Peyer's patch (tissue), 4 donors: ENCODE measurements at regions not wholly inside any gene's neighbourhood (a gene's known extent, or its start where the extent isn't known, plus 50 kb on each side); places are given as distances from the start of the nearest gene placed in this dataset.

Experiments used
- DNase-seq, 3 donors: peaks; one replicate each; pipeline ENCODE4 v3.0.0-alpha.2; 2017 to 2019
- H3K27ac ChIP-seq, 4 donors: fragments of 200-600 bp; sonication (generic); one replicate each; pipeline ENCODE4 v1.5.1; 2016 to 2019
- H3K27me3 ChIP-seq, 2 donors: fragments of 200-600 bp; sonication (generic); one replicate each; pipeline ENCODE4 v1.5.1; 2019
- H3K36me3 ChIP-seq, 3 donors: fragments of 200-600 bp; sonication (generic); one replicate each; pipeline ENCODE4 v1.5.1; 2016 to 2019
- H3K4me1 ChIP-seq, 4 donors: fragments of 200-600 bp; sonication (generic); one replicate each; pipeline ENCODE4 v1.5.1; 2016 to 2019
- H3K4me3 ChIP-seq, 4 donors: fragments of 200-600 bp; sonication (generic); 1 replicate in 3 of 4; 2 replicates in 1 of 4; pipeline ENCODE4 v1.5.1; 2016 to 2019; ENCODE audit warnings: mild to moderate bottlenecking in 1 of 4
- H3K9me3 ChIP-seq, 4 donors: fragments of 200-600 bp; sonication (generic); one replicate each; pipeline ENCODE4 v1.5.1; 2016 to 2019; ENCODE audit warnings: mild to moderate bottlenecking in 1 of 4
- CTCF ChIP-seq, 6 experiments: fragments of 450-650 bp in 4 of 6; fragments of 200-600 bp in 2 of 6; sonication (generic) in 1 of 6; IDR thresholded peaks; one replicate each; pipeline ENCODE4 v1.5.1; 2017 to 2019; ENCODE audit warnings: antibody characterized with exemption in 6 of 6, mild to moderate bottlenecking in 3 of 6, moderate library complexity in 1 of 6
- POLR2A ChIP-seq, 2 donors: fragments of 450-650 bp; IDR thresholded peaks; one replicate each; pipeline ENCODE4 v1.5.1; 2017; ENCODE audit warnings: antibody characterized with exemption in 2 of 2, mild to moderate bottlenecking in 2 of 2, moderate library complexity in 2 of 2

- Histone ChIP-seq H3K27ac (no peak overlapping the region), H3K4me1 (no peaks in the 10 kb centered on the region), H3K9me3 (no peaks in the 10 kb centered on the region), H3K36me3 (no peaks in the 10 kb centered on the region), H3K27me3 (no peaks in the 10 kb centered on the region), H3K4me3 (no peak overlapping the region)
- TF ChIP-seq CTCF (IDR thresholded peaks at IDR 0.05) (no peak), POLR2A (IDR thresholded peaks at IDR 0.05) (no peak)
- no peak for DNase-seq
Measured at GRCh38 chr12:106001105-106001836, 137.5 kb downstream of the NUAK1 start.

DNA sequence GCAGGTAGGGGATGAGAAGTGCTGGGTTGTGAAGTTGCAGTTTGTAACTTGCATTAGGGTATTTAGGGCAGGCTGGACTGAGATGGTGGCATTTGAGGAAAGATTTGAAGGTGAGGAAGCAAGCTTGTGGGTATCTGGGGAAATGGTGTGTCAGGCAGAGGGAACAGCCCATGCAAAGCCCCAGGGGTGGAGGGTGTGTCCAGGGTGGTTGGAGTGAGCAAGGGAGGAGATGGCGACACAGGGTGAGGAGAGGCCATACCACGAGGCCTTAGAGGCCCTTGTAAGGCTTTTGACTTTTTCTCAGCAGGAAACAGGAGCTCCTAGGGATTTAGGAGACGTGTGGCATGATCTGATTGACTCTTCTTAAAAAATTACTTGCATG lies 136.9 kb downstream of the NUAK1 start:
- no peak overlapping the region for H3K27ac ChIP-seq
- H3K27me3 ChIP-seq: no peaks in the 10 kb centered on the region
- H3K4me3 ChIP-seq: no peak overlapping the region
- TF ChIP-seq POLR2A (IDR thresholded peaks at IDR 0.05): no peak
- TF ChIP-seq CTCF (IDR thresholded peaks at IDR 0.05): no peak
- no peaks in the 10 kb centered on the region for H3K9me3 ChIP-seq
- no peak for DNase-seq
- no peaks in the 10 kb centered on the region for H3K36me3 ChIP-seq
- no peaks in the 10 kb centered on the region for H3K4me1 ChIP-seq

DNA sequence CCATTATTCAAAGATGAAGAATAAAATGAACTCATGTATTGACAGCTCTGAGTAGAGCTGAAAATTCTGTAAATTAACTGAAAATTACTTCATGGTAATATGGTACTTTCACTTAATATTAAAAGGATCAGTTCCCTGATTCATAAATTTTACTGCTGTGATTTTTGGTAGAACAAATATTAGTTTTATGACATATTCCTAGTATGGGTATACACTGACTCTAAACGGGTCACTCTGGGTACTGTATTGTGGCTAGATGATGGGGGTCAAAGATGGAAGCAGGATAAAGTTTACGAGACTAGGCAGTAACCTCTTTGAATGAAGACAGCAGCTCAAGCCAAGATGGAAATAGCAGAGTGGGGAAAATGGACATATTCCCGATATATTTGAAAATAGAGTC lies 135.5 kb downstream of the NUAK1 start:
- no peaks in the 10 kb centered on the region for H3K4me1 ChIP-seq
- no peak overlapping the region for H3K4me3 ChIP-seq
- TF ChIP-seq POLR2A (IDR thresholded peaks at IDR 0.05): no peak
- TF ChIP-seq CTCF (IDR thresholded peaks at IDR 0.05): no peak
- DNase-seq: no peak
- H3K36me3 ChIP-seq: no peaks in the 10 kb centered on the region
- H3K9me3 ChIP-seq: no peaks in the 10 kb centered on the region
- H3K27me3 ChIP-seq: no peaks in the 10 kb centered on the region
- H3K27ac ChIP-seq: no peak overlapping the region

GRCh38 chr12:106004289-106004688 lies 134.5 kb downstream of the NUAK1 start:
- TF ChIP-seq POLR2A (IDR thresholded peaks at IDR 0.05) (no peak), CTCF (IDR thresholded peaks at IDR 0.05) (no peak)

GRCh38 chr12:106006382-106006781 lies 132.4 kb downstream of the NUAK1 start:
- H3K4me3 ChIP-seq: no peak overlapping the region
- H3K36me3 ChIP-seq: no peaks in the 10 kb centered on the region
- no peaks in the 10 kb centered on the region for H3K27me3 ChIP-seq
- H3K4me1 ChIP-seq: no peaks in the 10 kb centered on the region
- H3K9me3 ChIP-seq: no peaks in the 10 kb centered on the region
- DNase-seq: no peak
- no peak overlapping the region for H3K27ac ChIP-seq
- TF ChIP-seq CTCF (IDR thresholded peaks at IDR 0.05) (no peak), POLR2A (IDR thresholded peaks at IDR 0.05) (no peak)

More at GRCh38 chr12:106004289-106004688, 134.5 kb downstream of the NUAK1 start:
- Histone ChIP-seq H3K9me3 (no peaks in the 10 kb centered on the region), H3K4me3 (no peak overlapping the region), H3K27me3 (no peaks in the 10 kb centered on the region), H3K27ac (no peak overlapping the region), H3K4me1 (no peaks in the 10 kb centered on the region), H3K36me3 (no peaks in the 10 kb centered on the region)
- DNase-seq: no peak

DNA sequence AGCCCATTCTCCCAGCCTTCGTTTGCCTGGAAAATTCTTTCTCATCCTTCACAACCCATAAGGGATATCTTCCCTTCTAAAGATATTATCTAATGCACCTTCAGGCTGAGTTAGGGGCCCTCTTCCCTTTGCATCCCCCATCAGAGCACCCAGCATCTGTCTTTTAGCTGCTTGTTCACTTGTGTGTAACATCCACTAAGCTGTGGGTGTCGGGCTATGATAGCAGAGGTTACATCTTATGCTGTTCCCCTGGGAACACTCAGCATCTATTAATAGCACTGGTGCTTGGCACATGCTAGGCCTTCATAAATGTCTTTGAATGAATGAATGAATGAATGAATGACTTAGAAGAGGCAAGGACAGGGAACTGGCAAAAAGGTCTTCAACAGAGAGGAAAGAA lies 131.8 kb downstream of the NUAK1 start:
- Histone ChIP-seq H3K36me3 (no peaks in the 10 kb centered on the region), H3K27me3 (no peaks in the 10 kb centered on the region), H3K9me3 (no peaks in the 10 kb centered on the region), H3K4me1 (no peaks in the 10 kb centered on the region), H3K4me3 (no peak overlapping the region), H3K27ac (no peak overlapping the region)
- no peak for DNase-seq
- TF ChIP-seq POLR2A (IDR thresholded peaks at IDR 0.05) (no peak), CTCF (IDR thresholded peaks at IDR 0.05) (no peak)
